ENCODE measurements at regions not wholly inside any gene's neighbourhood (a gene's known extent, or its start where the extent isn't known, plus 50 kb on each side); places are given as distances from the start of the nearest gene placed in this dataset.
A peak's percentile ranks its signal among the peaks of the same experiment; 100 is the strongest.

DNA sequence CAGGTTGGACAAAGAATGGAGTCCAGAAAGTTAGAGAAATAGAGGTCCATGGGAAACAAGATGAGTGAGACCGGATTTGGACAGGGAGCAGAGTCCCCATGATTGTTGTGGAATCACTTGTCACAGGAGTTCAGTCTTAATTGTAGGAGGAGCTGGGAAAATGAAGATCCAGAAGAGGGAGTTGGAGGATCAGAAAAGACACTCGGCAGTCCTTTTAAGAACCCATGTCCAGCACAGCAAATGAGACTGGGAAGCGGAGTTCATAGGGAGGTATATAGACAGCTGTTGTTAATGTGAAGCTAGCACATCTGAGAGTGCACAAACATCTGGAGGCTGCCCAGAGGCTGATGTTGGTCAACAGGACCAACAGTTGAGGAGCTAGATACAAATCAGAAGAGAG lies 111.4 kb upstream of the RXFP1 start:
- TF ChIP-seq, protein P1, sequence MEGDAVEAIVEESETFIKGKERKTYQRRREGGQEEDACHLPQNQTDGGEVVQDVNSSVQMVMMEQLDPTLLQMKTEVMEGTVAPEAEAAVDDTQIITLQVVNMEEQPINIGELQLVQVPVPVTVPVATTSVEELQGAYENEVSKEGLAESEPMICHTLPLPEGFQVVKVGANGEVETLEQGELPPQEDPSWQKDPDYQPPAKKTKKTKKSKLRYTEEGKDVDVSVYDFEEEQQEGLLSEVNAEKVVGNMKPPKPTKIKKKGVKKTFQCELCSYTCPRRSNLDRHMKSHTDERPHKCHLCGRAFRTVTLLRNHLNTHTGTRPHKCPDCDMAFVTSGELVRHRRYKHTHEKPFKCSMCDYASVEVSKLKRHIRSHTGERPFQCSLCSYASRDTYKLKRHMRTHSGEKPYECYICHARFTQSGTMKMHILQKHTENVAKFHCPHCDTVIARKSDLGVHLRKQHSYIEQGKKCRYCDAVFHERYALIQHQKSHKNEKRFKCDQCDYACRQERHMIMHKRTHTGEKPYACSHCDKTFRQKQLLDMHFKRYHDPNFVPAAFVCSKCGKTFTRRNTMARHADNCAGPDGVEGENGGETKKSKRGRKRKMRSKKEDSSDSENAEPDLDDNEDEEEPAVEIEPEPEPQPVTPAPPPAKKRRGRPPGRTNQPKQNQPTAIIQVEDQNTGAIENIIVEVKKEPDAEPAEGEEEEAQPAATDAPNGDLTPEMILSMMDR (optimal IDR thresholded peaks at IDR 0.05 in 1 of 3, IDR thresholded peaks at IDR 0.05 in 1 of 3, conservative IDR thresholded peaks at IDR 0.05 in 1 of 3; ENCODE audit: extremely low read depth in 1 of 3, insufficient read depth in 2 of 3, low read length in 3 of 3), result peak; percentile 5 to 42 (median 38)
- TF ChIP-seq EZH2 (IDR thresholded peaks at IDR 0.05; ENCODE audit: low read length), result no peak
